ENCODE measurements at regions not wholly inside any gene's neighbourhood (a gene's known extent, or its start where the extent isn't known, plus 50 kb on each side); places are given as distances from the start of the nearest gene placed in this dataset.
"Not testable (repeated sequence)": the region's sequence is repeated elsewhere in the genome, so short reads cannot be mapped to it uniquely, and the experiment has no call there.

DNA sequence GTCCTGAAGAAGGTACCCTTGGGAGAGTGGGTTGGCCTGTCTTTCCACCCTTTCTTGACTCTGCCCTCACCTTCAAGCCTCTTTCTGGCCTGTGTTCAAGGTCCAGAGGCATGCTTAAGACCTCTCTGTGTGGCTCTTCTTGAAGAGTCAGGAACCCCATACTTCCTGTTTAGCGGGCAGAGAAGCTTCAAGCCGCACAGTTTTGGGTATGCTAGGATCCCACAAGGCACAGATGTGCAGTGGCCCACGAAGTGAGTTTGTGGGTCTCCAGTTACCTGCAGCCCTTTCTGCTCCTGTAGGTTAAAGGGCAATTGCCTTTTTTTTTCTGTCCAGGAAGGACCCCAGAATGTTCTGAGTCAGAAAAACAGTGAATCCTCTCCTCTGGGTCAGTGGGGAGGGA, 87.4 kb upstream of the FCGR1A start:
- TF ChIP-seq, protein P1, sequence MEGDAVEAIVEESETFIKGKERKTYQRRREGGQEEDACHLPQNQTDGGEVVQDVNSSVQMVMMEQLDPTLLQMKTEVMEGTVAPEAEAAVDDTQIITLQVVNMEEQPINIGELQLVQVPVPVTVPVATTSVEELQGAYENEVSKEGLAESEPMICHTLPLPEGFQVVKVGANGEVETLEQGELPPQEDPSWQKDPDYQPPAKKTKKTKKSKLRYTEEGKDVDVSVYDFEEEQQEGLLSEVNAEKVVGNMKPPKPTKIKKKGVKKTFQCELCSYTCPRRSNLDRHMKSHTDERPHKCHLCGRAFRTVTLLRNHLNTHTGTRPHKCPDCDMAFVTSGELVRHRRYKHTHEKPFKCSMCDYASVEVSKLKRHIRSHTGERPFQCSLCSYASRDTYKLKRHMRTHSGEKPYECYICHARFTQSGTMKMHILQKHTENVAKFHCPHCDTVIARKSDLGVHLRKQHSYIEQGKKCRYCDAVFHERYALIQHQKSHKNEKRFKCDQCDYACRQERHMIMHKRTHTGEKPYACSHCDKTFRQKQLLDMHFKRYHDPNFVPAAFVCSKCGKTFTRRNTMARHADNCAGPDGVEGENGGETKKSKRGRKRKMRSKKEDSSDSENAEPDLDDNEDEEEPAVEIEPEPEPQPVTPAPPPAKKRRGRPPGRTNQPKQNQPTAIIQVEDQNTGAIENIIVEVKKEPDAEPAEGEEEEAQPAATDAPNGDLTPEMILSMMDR (IDR thresholded peaks at IDR 0.05), result not testable (repeated sequence)
- TF ChIP-seq POLR2A (IDR thresholded peaks at IDR 0.05), result not testable (repeated sequence)

All from heart left ventricle (tissue), 13 donors.